ENCODE measurements at regions not wholly inside any gene's neighbourhood (a gene's known extent, or its start where the extent isn't known, plus 50 kb on each side); places are given as distances from the start of the nearest gene placed in this dataset.

DNA sequence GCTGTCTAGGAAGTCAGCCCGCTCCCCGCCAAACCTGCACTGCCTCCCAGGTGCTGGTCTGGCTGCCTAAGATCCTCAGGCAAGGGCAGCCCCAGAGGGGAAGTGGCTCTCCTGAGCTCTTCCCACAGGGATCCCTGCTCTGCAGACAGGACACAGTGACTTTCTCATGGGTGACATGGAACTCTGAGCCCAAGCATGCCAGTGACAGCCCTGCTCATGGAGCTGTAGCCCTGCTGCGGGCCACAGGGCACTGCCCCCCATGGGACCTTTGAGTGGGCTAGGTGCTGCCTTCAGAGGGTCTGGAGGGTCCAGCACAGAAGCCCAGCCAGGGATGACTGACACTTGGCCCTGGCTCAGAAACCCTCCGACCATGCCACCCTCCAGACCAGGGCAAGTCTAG, 109.1 kb downstream of the TUBA3C start:
- Histone ChIP-seq H3K79me1 (ENCODE audit: insufficient read depth, low read depth, low read length, poor library complexity, severe bottlenecking) (no peaks in the 10 kb centered on the region), H3K23ac (ENCODE audit: insufficient read length, low read depth, low read length) (no peak overlapping the region), H2BK15ac (ENCODE audit: low read depth, low read length) (no peak overlapping the region), H4K91ac (ENCODE audit: insufficient read length, low read depth, low read length) (no peak overlapping the region), H3K79me2 (ENCODE audit: insufficient read depth, low read length) (no peaks in the 10 kb centered on the region), H4K5ac (ENCODE audit: insufficient read length, low read depth, low read length) (no peak overlapping the region), H2BK20ac (ENCODE audit: low read depth, low read length, poor library complexity, severe bottlenecking) (no peak overlapping the region), H3K27me3 (ENCODE audit: insufficient read depth, low read length) (no peaks in the 10 kb centered on the region), H3K14ac (ENCODE audit: insufficient read depth, low read length) (no peak overlapping the region), H2AK5ac (ENCODE audit: insufficient read length, low read length) (no peak overlapping the region), H3K18ac (ENCODE audit: insufficient read length, low read depth, low read length) (no peak overlapping the region), H3K27ac (ENCODE audit: insufficient read length, low read depth, low read length) (no peak overlapping the region), H2AFZ (ENCODE audit: low read length) (no peak overlapping the region), H3K23me2 (ENCODE audit: insufficient read length, low read depth, low read length, poor library complexity, severe bottlenecking) (no peaks in the 10 kb centered on the region), H3K4ac (ENCODE audit: low read depth, low read length) (no peak overlapping the region), H3K4me2 (ENCODE audit: insufficient read depth, insufficient read length, low read length) (no peak overlapping the region), H4K8ac (replicated peaks; ENCODE audit: insufficient read length, low read depth, low read length) (no peak overlapping the region), H3T11ph (ENCODE audit: low read length) (no peak overlapping the region), H3K9ac (ENCODE audit: extremely low read depth, insufficient read length, low read length) (no peak overlapping the region), H2BK5ac (ENCODE audit: insufficient read length, low read length) (no peak overlapping the region), H2BK120ac (ENCODE audit: low read depth, low read length, poor library complexity, severe bottlenecking) (no peak overlapping the region), H2BK12ac (ENCODE audit: insufficient read length, low read depth, low read length) (no peak overlapping the region), H4K20me1 (ENCODE audit: control insufficient read depth, insufficient read depth, insufficient read length) (no peaks in the 10 kb centered on the region), H3K9me3 (ENCODE audit: control insufficient read depth, low read depth, low read length) (peaks cover 97% of the 10 kb centered on the region), H3K4me1 (ENCODE audit: insufficient read depth, low read length) (no peaks in the 10 kb centered on the region), H3K56ac (ENCODE audit: insufficient read length, low read depth, low read length) (no peak overlapping the region)
- no peak for DNase-seq
- Mint-ChIP-seq H3K36me3 (ENCODE audit: insufficient read depth in 1 of 3, low read depth in 3 of 3) (peaks cover 8 to 24% (median 18%) of the 10 kb centered on the region in 3 experiments; a peak in 6 of 7 replicates), H3K4me1 (no peaks in the 10 kb centered on the region), H3K9me3 (peaks cover 78% of the 10 kb centered on the region in 2 experiments), H3K27ac (no peak overlapping the region), H3K4me3 (no peak overlapping the region), H3K27me3 (ENCODE audit: low read depth) (no peaks in the 10 kb centered on the region; the same call in 1 of the 2 replicates)
- no CpG with 5 or more reads among the region's 4 CpGs for WGBS (ENCODE audit: extremely low coverage, insufficient read length, low lambda C conversion rate)
- TF ChIP-seq, protein P1, sequence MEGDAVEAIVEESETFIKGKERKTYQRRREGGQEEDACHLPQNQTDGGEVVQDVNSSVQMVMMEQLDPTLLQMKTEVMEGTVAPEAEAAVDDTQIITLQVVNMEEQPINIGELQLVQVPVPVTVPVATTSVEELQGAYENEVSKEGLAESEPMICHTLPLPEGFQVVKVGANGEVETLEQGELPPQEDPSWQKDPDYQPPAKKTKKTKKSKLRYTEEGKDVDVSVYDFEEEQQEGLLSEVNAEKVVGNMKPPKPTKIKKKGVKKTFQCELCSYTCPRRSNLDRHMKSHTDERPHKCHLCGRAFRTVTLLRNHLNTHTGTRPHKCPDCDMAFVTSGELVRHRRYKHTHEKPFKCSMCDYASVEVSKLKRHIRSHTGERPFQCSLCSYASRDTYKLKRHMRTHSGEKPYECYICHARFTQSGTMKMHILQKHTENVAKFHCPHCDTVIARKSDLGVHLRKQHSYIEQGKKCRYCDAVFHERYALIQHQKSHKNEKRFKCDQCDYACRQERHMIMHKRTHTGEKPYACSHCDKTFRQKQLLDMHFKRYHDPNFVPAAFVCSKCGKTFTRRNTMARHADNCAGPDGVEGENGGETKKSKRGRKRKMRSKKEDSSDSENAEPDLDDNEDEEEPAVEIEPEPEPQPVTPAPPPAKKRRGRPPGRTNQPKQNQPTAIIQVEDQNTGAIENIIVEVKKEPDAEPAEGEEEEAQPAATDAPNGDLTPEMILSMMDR (conservative IDR thresholded peaks at IDR 0.05), result no peak
